ENCODE measurements at regions not wholly inside any gene's neighbourhood (a gene's known extent, or its start where the extent isn't known, plus 50 kb on each side); places are given as distances from the start of the nearest gene placed in this dataset.

- TF ChIP-seq CTCF (IDR thresholded peaks at IDR 0.05), result no peak
- TF ChIP-seq POLR2A (IDR thresholded peaks at IDR 0.05), result no peak
Observed at GRCh38 chr12:126719912-126720705, 1546.9 kb upstream of the TMEM132C start.

All from heart left ventricle (tissue), 13 donors.